GM21447 (cell line): ENCODE measurements at regions not wholly inside any gene's neighbourhood (a gene's known extent, or its start where the extent isn't known, plus 50 kb on each side); places are given as distances from the start of the nearest gene placed in this dataset.

ENCODE experiments used
- ATAC-seq: cut with Tn5 transposase; IDR thresholded peaks from one replicate; pipeline ENCODE4 v1.9.1; 2021; ENCODE audit not compliant: unreplicated experiment

DNA sequence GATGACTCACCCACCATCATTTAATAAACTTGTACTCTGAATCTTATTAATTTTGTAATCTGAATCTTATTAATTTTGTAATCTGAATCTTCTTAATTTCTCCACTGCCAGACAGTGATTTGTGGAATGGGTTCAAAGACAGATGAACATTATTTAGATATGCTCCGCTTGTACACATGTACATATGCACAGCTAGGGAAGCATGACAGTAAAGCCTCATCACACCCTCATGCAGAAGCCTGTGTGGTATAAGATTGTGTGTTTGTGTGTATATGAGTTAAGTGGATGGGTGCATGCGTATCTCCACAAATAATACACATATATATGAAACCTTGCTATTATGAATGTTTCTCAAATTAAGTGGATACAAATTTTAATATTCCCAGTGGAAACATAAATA is 318.5 kb upstream of the SFRP2 start:
- no peak for ATAC-seq

DNA sequence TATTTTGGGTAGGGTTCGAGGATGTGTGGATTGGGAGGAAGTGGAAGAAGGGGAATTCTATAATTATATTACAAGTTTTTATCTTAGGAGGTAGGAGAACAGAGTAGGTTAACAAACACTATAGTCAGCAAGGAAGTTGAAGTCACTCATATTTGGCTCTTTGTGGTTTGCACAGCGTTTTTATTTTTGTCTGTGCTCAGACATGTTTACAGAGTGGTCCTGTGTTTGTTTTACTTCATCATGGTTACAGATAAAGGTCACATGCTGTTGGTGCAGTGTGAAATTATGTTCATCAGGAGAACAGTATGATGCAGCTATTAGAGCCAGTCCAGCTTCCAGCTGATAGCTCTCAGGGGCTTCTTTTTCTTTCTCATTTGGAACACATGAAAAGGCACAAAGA is 299.9 kb upstream of the SFRP2 start:
- no peak for ATAC-seq

- no peak for ATAC-seq
These were observed 297.4 kb upstream of the SFRP2 start for GRCh38 chr4:154086247-154086646.

DNA sequence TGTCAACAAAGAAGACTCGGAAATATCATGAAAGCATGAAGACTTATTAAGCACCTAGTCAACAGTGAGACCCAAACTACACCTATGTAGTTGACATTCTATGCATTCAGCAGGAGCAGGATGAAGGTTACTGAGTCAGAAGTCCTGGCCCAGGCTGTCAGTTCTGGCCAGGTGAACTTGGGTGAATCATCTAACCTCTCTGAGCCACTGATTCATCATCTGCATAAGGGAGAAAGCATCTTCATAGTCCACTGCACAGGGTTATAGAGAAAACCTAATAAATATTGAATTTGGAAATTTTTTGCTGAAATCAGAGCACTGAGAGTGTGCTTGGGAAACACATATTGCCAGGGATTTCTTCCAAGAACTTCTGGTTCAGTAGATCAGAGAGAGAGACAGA is 296.0 kb upstream of the SFRP2 start:
- ATAC-seq = no peak

DNA sequence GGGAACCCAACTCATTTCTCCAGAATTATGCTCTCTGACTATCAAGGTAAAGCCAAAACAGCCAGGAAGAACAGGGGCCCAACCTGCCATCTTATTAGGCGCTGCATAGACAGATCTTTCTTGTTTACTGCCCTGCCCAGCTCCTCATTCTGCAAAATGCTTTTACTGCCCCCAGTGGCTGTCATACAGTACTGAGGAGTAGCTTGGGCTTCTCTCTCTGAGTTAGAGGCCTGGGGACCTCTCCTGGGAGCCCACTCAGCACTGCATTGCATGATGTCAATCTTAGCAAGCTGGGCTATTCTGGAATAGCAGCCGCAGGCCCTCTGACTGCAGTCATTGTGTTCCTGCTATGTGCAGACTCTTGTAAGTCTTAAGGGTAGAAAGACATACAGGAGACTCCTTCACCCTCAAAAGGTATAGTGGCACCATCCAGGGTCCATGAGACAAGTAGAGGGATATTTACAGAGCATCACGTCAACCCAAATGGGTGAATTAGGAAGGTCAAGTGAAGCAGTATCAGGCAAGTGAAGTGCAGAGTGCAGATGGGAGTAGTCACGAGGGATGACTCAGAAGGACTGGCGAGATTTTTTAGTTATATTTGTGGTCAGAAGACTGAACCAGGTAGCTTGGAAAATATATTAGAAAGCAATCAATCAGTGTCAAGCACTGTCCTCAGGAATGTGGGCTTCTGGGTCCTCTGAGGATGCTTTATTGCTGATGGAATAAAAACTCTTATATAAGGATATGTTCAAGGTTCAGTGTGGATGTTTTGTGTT is 294.1 kb upstream of the SFRP2 start:
- no peak for ATAC-seq

GRCh38 chr4:154081391-154081790 is 292.5 kb upstream of the SFRP2 start:
- ATAC-seq = no peak

DNA sequence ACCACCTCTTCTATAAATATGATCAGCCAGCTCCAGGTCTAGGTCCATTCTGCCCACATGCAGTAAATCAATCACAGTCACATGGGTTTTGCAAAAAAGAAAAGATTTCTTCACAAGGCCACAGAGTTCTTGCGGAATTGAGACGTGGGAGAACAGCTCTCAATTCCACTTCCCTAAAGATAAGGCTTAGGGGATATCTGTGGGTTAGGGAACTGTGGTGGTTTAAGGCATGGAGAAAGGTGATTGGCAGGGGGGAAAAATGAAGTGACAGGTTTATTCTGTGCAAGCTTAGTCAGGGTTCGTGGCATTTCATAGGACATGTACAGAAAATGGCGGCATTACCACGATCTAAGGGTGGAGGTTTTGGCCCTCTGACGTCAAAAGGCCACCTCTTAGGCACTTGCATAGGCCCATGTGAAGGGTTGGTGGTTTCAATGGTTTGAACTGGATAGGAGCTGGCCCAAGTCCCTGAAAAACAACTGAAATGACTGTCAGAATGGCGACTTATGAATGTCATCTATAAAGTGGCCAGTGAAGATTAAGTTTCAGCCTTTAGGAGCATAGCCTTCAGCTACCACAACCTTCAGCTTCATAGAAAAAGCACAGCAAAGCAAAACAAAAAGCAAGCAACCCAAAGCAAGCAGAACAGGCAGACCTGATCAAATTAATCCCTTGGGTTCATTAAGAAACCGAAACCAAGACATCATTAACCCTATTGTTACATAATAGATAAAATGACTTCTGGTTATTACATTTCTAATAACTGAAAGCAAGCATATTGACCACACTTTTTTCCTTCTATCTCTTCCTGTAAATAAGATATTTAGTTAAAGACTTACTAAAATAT is 289.8 kb upstream of the SFRP2 start:
- no peak for ATAC-seq

- ATAC-seq = no peak
These were observed 288.0 kb upstream of the SFRP2 start for GRCh38 chr4:154076921-154077320.

- ATAC-seq = no peak
These were observed 284.4 kb upstream of the SFRP2 start for GRCh38 chr4:154073107-154073822.

DNA sequence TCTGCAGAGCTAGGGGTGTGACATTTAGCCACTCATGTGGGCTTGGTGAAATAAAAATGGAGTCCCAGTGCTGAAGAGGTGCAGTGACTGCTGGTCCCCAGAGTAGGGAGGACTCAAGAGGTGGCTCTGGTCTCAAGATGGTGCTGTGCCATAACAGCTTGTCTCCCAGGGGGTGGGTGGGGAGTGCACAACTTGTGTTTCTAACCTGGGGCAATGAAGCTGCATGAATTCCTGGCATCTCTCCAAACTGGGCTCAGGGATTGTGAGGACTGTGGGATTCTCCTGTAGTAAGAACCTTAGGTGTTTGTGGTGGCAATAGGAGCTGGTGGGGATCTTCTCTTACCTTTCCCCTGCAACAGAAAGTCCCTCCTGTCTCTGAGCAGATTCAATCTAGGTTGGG is 278.9 kb upstream of the SFRP2 start:
- no peak for ATAC-seq

DNA sequence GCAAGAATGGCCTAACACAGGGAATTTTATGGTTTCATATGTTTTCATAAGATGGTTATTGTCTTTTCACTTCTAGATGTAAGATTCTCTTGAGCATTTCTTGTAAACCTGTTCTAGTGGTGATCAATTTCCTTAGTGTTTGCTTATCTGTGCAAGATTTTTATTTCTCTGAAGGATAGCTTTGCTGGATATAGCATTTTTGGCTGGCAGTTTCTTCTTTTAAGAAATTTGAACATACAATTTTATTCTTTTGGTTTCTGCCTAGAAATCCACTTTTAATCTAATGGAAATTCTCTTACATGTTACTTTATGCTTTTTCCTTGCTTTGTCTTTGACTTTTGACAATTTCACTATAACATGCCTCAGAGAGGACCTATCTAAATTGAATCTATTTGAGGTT is 276.5 kb upstream of the SFRP2 start:
- no peak for ATAC-seq

GRCh38 chr4:154064244-154064643 is 275.4 kb upstream of the SFRP2 start:
- no peak for ATAC-seq

- ATAC-seq = no peak
These were observed 260.7 kb upstream of the SFRP2 start for GRCh38 chr4:154049457-154050181.

- no peak for ATAC-seq
These were observed 258.9 kb upstream of the SFRP2 start for GRCh38 chr4:154047733-154048132.

- no peak for ATAC-seq
These were observed 256.0 kb upstream of the SFRP2 start for GRCh38 chr4:154044742-154045485.

DNA sequence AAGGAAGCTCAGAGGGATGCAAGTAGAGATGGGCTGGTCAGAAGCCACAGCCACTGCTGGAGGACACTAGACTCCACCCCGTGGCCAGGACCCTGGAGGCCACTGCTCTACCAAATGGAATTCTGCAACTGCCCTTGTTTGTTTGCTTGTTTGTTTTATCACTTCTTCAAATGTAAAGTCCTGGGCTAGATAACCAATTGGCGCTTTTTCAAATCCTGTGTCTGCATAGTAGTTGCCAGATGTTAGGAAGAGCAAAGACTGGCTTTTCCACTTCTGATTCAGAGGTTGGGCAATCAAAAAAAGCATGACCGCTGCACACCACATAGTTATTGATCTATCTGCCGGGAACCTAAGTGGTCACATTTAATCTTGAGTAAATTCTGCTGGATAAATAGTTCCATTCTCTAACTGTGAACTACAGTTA is 255.2 kb upstream of the SFRP2 start:
- no peak for ATAC-seq

DNA sequence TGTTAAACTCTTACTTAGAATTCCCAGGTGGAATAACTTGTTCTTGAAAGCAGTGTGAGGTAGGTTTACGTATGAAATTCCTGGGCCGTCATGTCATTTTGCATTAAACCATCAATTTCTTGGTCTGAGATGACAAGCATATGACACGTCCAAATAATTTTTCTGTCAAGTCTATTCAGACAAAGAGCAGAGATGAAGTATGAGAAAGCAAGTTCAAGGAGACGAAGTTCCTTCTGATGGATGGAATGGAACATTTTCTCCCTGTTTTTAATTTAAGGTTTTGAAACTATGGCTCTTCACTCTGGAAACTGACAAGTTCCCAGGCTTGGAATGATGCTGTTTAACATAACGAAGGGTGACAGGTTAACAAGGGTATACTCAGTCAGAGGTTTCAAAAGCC is 252.8 kb upstream of the SFRP2 start:
- no peak for ATAC-seq

- ATAC-seq = no peak
These were observed 250.8 kb upstream of the SFRP2 start for GRCh38 chr4:154039435-154040343.

DNA sequence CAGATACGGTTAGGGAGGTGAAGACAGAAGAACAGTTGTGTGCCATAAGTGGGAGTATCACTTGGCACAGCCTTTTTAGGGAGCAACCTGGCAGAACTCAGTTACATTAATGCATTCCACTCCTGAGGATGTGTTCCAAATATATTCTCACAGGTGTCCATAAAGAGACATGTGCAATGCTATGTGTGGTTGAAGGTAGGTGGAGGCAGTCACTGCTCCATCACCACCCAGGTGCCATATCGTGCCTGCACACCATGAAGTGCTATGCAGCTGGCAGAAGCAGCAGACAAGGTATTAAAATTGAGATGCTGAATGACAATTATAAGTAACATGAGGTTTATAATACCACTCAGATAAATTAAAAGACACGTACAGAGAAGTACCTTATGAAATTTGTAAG is 248.0 kb upstream of the SFRP2 start:
- ATAC-seq = no peak
